IMR-90 (cell line): ENCODE measurements at regions not wholly inside any gene's neighbourhood (a gene's known extent, or its start where the extent isn't known, plus 50 kb on each side); places are given as distances from the start of the nearest gene placed in this dataset.

Experiments used
- ATAC-seq: fragments of 200-7000 bp; cut with Tn5 transposase; 2 replicates; pipeline ENCODE4 v1.9.1; 2020; ENCODE audit warnings: low read depth, mild to moderate bottlenecking, moderate library complexity
- BruUV-seq: library from RNA; stranded (reverse); fragments of 400-500 nt; replicated peaks from 2 replicates; lab custom pipeline; 2021; lab: Mats Ljungman, UMichigan
- CTCF ChIA-PET: fragments of 300-600 bp; formaldehyde crosslinking; extraction: SDS; loops from one replicate; lab custom pipeline; 2021; ENCODE audit warnings: antibody characterized with exemption; lab: Yijun Ruan, JAX
- POLR2A ChIA-PET: fragments of 300-600 bp; sonication (Branson Sonifier 250); formaldehyde crosslinking; loops from one replicate; lab custom pipeline; 2022; ENCODE audit warnings: antibody characterized with exemption; ENCODE audit not compliant: unreplicated experiment; lab: Charles Lee
- DNase-seq: peaks from one replicate; pipeline ENCODE4 v3.0.0; 2013
- H2AFZ ChIP-seq: replicated peaks from 2 replicates; pipeline ENCODE3; 2013; ENCODE audit warnings: low read length, mild to moderate bottlenecking; ENCODE audit not compliant: poor library complexity
- H2AK5ac ChIP-seq: 2 replicates; pipeline ENCODE4 v1.6.1; 2013; ENCODE audit warnings: low read depth, low read length, inconsistent platforms
- H2AK9ac ChIP-seq: replicated peaks from 2 replicates; pipeline ENCODE3; 2013; ENCODE audit warnings: mild to moderate bottlenecking, low read depth, low read length, moderate library complexity; ENCODE audit not compliant: poor library complexity
- H2BK120ac ChIP-seq: 2 replicates; pipeline ENCODE4 v1.6.1; 2013; ENCODE audit warnings: low read depth, low read length, inconsistent platforms
- H2BK15ac ChIP-seq: 3 replicates; pipeline ENCODE4 v1.6.1; 2013; ENCODE audit warnings: low read depth, low read length, inconsistent platforms
- H2BK20ac ChIP-seq: 2 replicates; pipeline ENCODE4 v1.6.1; 2013; ENCODE audit warnings: low read depth, mild to moderate bottlenecking, inconsistent platforms, low read length, moderate library complexity
- H2BK5ac ChIP-seq: 2 replicates; pipeline ENCODE4 v1.6.1; 2013; ENCODE audit warnings: mild to moderate bottlenecking, low read depth, low read length, inconsistent platforms; ENCODE audit not compliant: poor library complexity, severe bottlenecking
- H3K14ac ChIP-seq: replicated peaks from 2 replicates; pipeline ENCODE4 v1.6.1; 2013; ENCODE audit warnings: low read depth, low read length, inconsistent platforms
- H3K18ac ChIP-seq: 2 replicates; pipeline ENCODE4 v1.6.1; 2013; ENCODE audit warnings: low read depth, low read length, control low read depth
- H3K23ac ChIP-seq: 2 replicates; pipeline ENCODE4 v1.6.1; 2013; ENCODE audit warnings: low read depth, low read length, inconsistent platforms
- H3K27ac ChIP-seq: 2 replicates; pipeline ENCODE4 v1.5.1; 2013; ENCODE audit warnings: mild to moderate bottlenecking, control low read depth, low read length; ENCODE audit not compliant: insufficient read depth
- H3K27me3 ChIP-seq: 2 replicates; pipeline ENCODE4 v1.6.1; 2013; ENCODE audit warnings: low read length; ENCODE audit not compliant: control insufficient read depth, insufficient read depth
- H3K36me3 ChIP-seq: 2 replicates; pipeline ENCODE4 v1.6.1; 2013; ENCODE audit warnings: low read length, mixed read lengths; ENCODE audit not compliant: control insufficient read depth, insufficient read depth
- H3K4ac ChIP-seq: 2 replicates; pipeline ENCODE4 v1.6.1; 2013; ENCODE audit warnings: low read depth, low read length, inconsistent platforms
- H3K4me1 ChIP-seq: 2 replicates; pipeline ENCODE4 v1.6.1; 2013; ENCODE audit warnings: low read length, mixed read lengths; ENCODE audit not compliant: control insufficient read depth, insufficient read depth
- H3K4me2 ChIP-seq: 2 replicates; pipeline ENCODE4 v1.6.1; 2013; ENCODE audit warnings: low read depth, mild to moderate bottlenecking, control low read depth, low read length, moderate library complexity
- H3K4me3 ChIP-seq: 2 replicates; pipeline ENCODE4 v1.5.1; 2013; ENCODE audit warnings: low read depth, mild to moderate bottlenecking, control low read depth, low read length, moderate library complexity; ENCODE audit not compliant: insufficient read depth
- H3K56ac ChIP-seq: 2 replicates; pipeline ENCODE4 v1.6.1; 2013; ENCODE audit warnings: low read length, inconsistent platforms; ENCODE audit not compliant: insufficient read depth; ENCODE audit errors: extremely low read depth
- H3K79me1 ChIP-seq, 2 experiments: 2 replicates each; pipeline ENCODE4 v1.6.1; 2013; ENCODE audit warnings: low read length in 2 of 2, inconsistent platforms in 1 of 2, low read depth in 1 of 2
- H3K9ac ChIP-seq: 2 replicates; pipeline ENCODE4 v1.6.1; 2013; ENCODE audit warnings: low read depth, low read length, control low read depth
- H3K9me1 ChIP-seq: 2 replicates; pipeline ENCODE4 v1.6.1; 2013; ENCODE audit warnings: low read length, inconsistent platforms; ENCODE audit not compliant: insufficient read depth
- H3K9me3 ChIP-seq: 2 replicates; pipeline ENCODE4 v1.6.1; 2013; ENCODE audit warnings: low read length; ENCODE audit not compliant: control insufficient read depth, insufficient read depth
- H4K20me1 ChIP-seq: 2 replicates; pipeline ENCODE4 v1.6.1; 2013; ENCODE audit warnings: low read length, inconsistent platforms; ENCODE audit not compliant: insufficient read depth
- H4K5ac ChIP-seq: 2 replicates; pipeline ENCODE4 v1.6.1; 2013; ENCODE audit warnings: mild to moderate bottlenecking, low read depth, low read length, control low read depth
- H4K8ac ChIP-seq, 2 experiments: 2 replicates each; pipeline ENCODE4 v1.6.1; 2013; ENCODE audit warnings: low read depth in 2 of 2, low read length in 2 of 2, control low read depth in 1 of 2, inconsistent platforms in 1 of 2
- H4K91ac ChIP-seq: 2 replicates; pipeline ENCODE4 v1.6.1; 2013; ENCODE audit warnings: low read depth, low read length, inconsistent platforms; ENCODE audit not compliant: insufficient read depth
- CEBPB ChIP-seq: IDR thresholded peaks from 2 replicates; pipeline ENCODE4 v1.6.1; 2012; ENCODE audit warnings: low read depth, low read length, improper control_type of control experiment
- MAFK ChIP-seq: IDR thresholded peaks from 2 replicates; pipeline ENCODE4 v1.6.1; 2012; ENCODE audit warnings: low read depth, low read length, improper control_type of control experiment
- POLR2A ChIP-seq: IDR thresholded peaks from 2 replicates; pipeline ENCODE4 v1.6.1; 2012; ENCODE audit warnings: mild to moderate bottlenecking, low read depth, low read length
- WGBS, 2 experiments: methylation state at CpG; one replicate each; pipeline versions ENCODE4 v1.1.5 to v1.1.7; 2013; ENCODE audit warnings: missing lambda C conversion rate in 2 of 2; ENCODE audit not compliant: insufficient read length in 1 of 2; ENCODE audit errors: extremely low coverage in 2 of 2; 5-methylcytosine and 5-hydroxymethylcytosine counted together
- dilution Hi-C: fragments of 300-500 bp; cut with HindIII; formaldehyde crosslinking; loops from one replicate; pipeline ENCODE4 v1.14.3; 2018; ENCODE audit warnings: low sequenced_read_pairs; ENCODE audit not compliant: unreplicated experiment
- in situ Hi-C: fragments of 300-500 bp; cut with MboI; formaldehyde crosslinking; loops from 3 replicates; pipeline ENCODE4 v1.14.3; 2019; ENCODE audit warnings: low sequenced_read_pairs, inconsistent platforms, mixed read lengths
- intact Hi-C: fragments of 100-400 bp; cut with micrococcal nuclease; formaldehyde crosslinking; loops from 2 replicates; pipeline ENCODE4 v1.10.0; 2022
- TF ChIP-seq, protein P1 (sequence below): fragments of 150-350 bp; IDR thresholded peaks from 2 replicates; pipeline ENCODE4 v1.6.1; 2017; ENCODE audit warnings: mild to moderate bottlenecking, antibody characterized with exemption, low read length, low read depth

- no peaks in the 10 kb centered on the region for H3K36me3 ChIP-seq
- H3K27me3 ChIP-seq = no peaks in the 10 kb centered on the region
- no peak overlapping the region for H3K23ac ChIP-seq
- TF ChIP-seq POLR2A (no peak), CEBPB (no peak), MAFK (peak; percentile 81)
- TF ChIP-seq, protein P1, sequence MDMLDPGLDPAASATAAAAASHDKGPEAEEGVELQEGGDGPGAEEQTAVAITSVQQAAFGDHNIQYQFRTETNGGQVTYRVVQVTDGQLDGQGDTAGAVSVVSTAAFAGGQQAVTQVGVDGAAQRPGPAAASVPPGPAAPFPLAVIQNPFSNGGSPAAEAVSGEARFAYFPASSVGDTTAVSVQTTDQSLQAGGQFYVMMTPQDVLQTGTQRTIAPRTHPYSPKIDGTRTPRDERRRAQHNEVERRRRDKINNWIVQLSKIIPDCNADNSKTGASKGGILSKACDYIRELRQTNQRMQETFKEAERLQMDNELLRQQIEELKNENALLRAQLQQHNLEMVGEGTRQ = no peak
- no peak overlapping the region for H3K4me3 ChIP-seq
- in situ Hi-C loops = no loop called here
- H3K18ac ChIP-seq = no peak overlapping the region
- H3K9me1 ChIP-seq = no peaks in the 10 kb centered on the region
- H2BK20ac ChIP-seq = no peak overlapping the region
- no CpG with 5 or more reads among the region's 2 CpGs for WGBS, 2 experiments
- H3K9ac ChIP-seq = no peak overlapping the region
- no peaks in the 10 kb centered on the region for H4K20me1 ChIP-seq
- H2BK5ac ChIP-seq = no peak overlapping the region
- no peak overlapping the region for H2AK5ac ChIP-seq
- ATAC-seq = no peak
- H3K79me1 ChIP-seq = no peaks in the 10 kb centered on the region
- no peak overlapping the region for H3K4ac ChIP-seq
- POLR2A ChIA-PET = no interaction called here
- no peak overlapping the region for H3K4me2 ChIP-seq
- no peak overlapping the region for H2AFZ ChIP-seq
- dilution Hi-C loops = no loop called here
- no peak overlapping the region for H3K27ac ChIP-seq
- H2AK9ac ChIP-seq = no peak overlapping the region
- no TSS peak for BruUV-seq
- no peak overlapping the region for H3K14ac ChIP-seq
- no peak overlapping the region for H4K5ac ChIP-seq
- intact Hi-C loops = no loop called here
- H3K9me3 ChIP-seq = peaks cover 18% of the 10 kb centered on the region
- no peak for DNase-seq
- CTCF ChIA-PET = no interaction called here
- H2BK15ac ChIP-seq = no peak overlapping the region
- no peak overlapping the region for H4K8ac ChIP-seq
- no peak overlapping the region for H2BK120ac ChIP-seq
- H3K4me1 ChIP-seq = no peaks in the 10 kb centered on the region
- no peak overlapping the region for H4K91ac ChIP-seq
- H3K56ac ChIP-seq = no peak overlapping the region
Measured at GRCh38 chr12:82069931-82070514, 288.2 kb downstream of the CCDC59 start.
